NB4 (cell line): ENCODE measurements at regions not wholly inside any gene's neighbourhood (a gene's known extent, or its start where the extent isn't known, plus 50 kb on each side); places are given as distances from the start of the nearest gene placed in this dataset.

Source experiments
- CTCF ChIP-seq: IDR thresholded peaks from one replicate; pipeline ENCODE4 v1.5.1; 2012; ENCODE audit warnings: low read depth, low read length
- MAX ChIP-seq: IDR thresholded peaks from 2 replicates; pipeline ENCODE4 v1.6.1; 2011; ENCODE audit warnings: low read depth, low read length
- MYC ChIP-seq: IDR thresholded peaks from 2 replicates; pipeline ENCODE4 v1.6.1; 2011; ENCODE audit warnings: low read depth, low read length

- TF ChIP-seq CTCF (no peak), MAX (no peak), MYC (no peak)
Observed at GRCh38 chr4:187562345-187562744, 433.2 kb upstream of the ZFP42 start.
